SK-N-SH treated with all-trans-retinoic acid at 6 μM for 48 hours (cell line): ENCODE measurements at regions not wholly inside any gene's neighbourhood (a gene's known extent, or its start where the extent isn't known, plus 50 kb on each side); places are given as distances from the start of the nearest gene placed in this dataset.

Source experiments
- ATAC-seq: fragments of 200-7000 bp; cut with Tn5 transposase; 3 replicates; pipeline ENCODE4 v1.9.1; 2020; ENCODE audit warnings: mild to moderate bottlenecking, moderate library complexity
- GLIS3 ChIP-seq: fragments of 250-450 bp; sonication (Bioruptor Pico); IDR thresholded peaks from 2 replicates; pipeline ENCODE4 v1.5.0; 2020; ENCODE audit warnings: mild to moderate bottlenecking, moderate library complexity
- ISL1 ChIP-seq: fragments of 250-450 bp; sonication (Bioruptor Pico); IDR thresholded peaks from 2 replicates; pipeline ENCODE4 v2.1.2; 2022; ENCODE audit warnings: mild to moderate bottlenecking, moderate library complexity
- PPARA ChIP-seq: fragments of 250-450 bp; sonication (Bioruptor Pico); IDR thresholded peaks from 2 replicates; pipeline ENCODE4 v1.5.0; 2020; ENCODE audit warnings: mild to moderate bottlenecking, borderline replicate concordance
- SNAI2 ChIP-seq: fragments of 250-450 bp; sonication (Bioruptor Pico); IDR thresholded peaks from 2 replicates; pipeline ENCODE4 v1.5.0; 2020; ENCODE audit warnings: mild to moderate bottlenecking, moderate library complexity
- TCF4 ChIP-seq: fragments of 250-450 bp; sonication (Bioruptor Pico); IDR thresholded peaks from 2 replicates; pipeline ENCODE4 v1.8.0; 2021; ENCODE audit warnings: mild to moderate bottlenecking, moderate library complexity, borderline replicate concordance
- ZC3H10 ChIP-seq: fragments of 250-450 bp; sonication (Bioruptor Pico); IDR thresholded peaks from 2 replicates; pipeline ENCODE4 v1.5.1; 2021; ENCODE audit warnings: mild to moderate bottlenecking, moderate library complexity
- ZFP3 ChIP-seq: fragments of 250-450 bp; sonication (Bioruptor Pico); IDR thresholded peaks from 2 replicates; pipeline ENCODE4 v1.5.0; 2020; ENCODE audit warnings: mild to moderate bottlenecking, moderate library complexity
- ZFP30 ChIP-seq: fragments of 450-650 bp; formaldehyde crosslinking; IDR thresholded peaks from 2 replicates; pipeline ENCODE4 v1.5.0; 2022; ENCODE audit warnings: mild to moderate bottlenecking, moderate library complexity
- ZNF70 ChIP-seq: fragments of 450-650 bp; formaldehyde crosslinking; IDR thresholded peaks from 2 replicates; pipeline ENCODE4 v1.5.0; 2020; ENCODE audit warnings: mild to moderate bottlenecking, moderate library complexity
- ZNF8 ChIP-seq: fragments of 450-650 bp; formaldehyde crosslinking; IDR thresholded peaks from 2 replicates; pipeline ENCODE4 v1.5.0; 2020; ENCODE audit warnings: mild to moderate bottlenecking, moderate library complexity
- TF ChIP-seq, protein P1 (sequence below): fragments of 250-450 bp; sonication (Bioruptor Pico); IDR thresholded peaks from 2 replicates; pipeline ENCODE4 v1.8.0; 2021; ENCODE audit warnings: low read depth, mild to moderate bottlenecking, moderate library complexity, borderline replicate concordance
- TF ChIP-seq, protein P2 (sequence below): fragments of 250-450 bp; sonication (Bioruptor Pico); IDR thresholded peaks from 2 replicates; pipeline ENCODE4 v1.5.0; 2020; ENCODE audit warnings: mild to moderate bottlenecking, moderate library complexity
- TF ChIP-seq, protein P3 (sequence below): fragments of 250-450 bp; sonication (Bioruptor Pico); IDR thresholded peaks from 2 replicates; pipeline ENCODE4 v1.5.1; 2021; ENCODE audit warnings: mild to moderate bottlenecking, moderate library complexity
- TF ChIP-seq, protein P4 (sequence below): fragments of 250-450 bp; sonication (Bioruptor Pico); IDR thresholded peaks from 2 replicates; pipeline ENCODE4 v1.8.0; 2020; ENCODE audit warnings: mild to moderate bottlenecking, moderate library complexity, borderline replicate concordance

DNA sequence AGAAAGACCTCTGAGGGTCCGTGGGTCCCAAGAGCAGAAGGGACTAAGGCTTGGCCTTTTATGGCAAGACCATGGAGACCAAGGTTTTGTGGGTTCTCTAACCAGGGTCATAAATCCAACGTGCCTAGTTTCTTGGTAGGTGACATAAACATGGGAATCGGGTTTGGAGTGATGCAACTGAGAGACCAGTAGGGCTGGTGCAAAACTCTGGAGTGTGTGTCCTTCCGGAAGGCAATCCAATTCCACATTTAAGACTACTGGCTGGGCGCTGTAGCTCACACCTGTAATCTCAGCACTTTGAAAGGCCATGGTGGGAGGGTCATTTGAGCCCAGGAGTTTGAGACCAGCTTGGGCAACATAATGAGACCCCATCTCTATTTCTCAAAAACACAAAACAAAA is 116.5 kb upstream of the ARG1 start (continued):
- TF ChIP-seq, protein P1, sequence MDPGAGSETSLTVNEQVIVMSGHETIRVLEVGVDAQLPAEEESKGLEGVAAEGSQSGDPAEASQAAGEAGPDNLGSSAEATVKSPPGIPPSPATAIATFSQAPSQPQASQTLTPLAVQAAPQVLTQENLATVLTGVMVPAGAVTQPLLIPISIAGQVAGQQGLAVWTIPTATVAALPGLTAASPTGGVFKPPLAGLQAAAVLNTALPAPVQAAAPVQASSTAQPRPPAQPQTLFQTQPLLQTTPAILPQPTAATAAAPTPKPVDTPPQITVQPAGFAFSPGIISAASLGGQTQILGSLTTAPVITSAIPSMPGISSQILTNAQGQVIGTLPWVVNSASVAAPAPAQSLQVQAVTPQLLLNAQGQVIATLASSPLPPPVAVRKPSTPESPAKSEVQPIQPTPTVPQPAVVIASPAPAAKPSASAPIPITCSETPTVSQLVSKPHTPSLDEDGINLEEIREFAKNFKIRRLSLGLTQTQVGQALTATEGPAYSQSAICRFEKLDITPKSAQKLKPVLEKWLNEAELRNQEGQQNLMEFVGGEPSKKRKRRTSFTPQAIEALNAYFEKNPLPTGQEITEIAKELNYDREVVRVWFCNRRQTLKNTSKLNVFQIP = no peak
- TF ChIP-seq, protein P2, sequence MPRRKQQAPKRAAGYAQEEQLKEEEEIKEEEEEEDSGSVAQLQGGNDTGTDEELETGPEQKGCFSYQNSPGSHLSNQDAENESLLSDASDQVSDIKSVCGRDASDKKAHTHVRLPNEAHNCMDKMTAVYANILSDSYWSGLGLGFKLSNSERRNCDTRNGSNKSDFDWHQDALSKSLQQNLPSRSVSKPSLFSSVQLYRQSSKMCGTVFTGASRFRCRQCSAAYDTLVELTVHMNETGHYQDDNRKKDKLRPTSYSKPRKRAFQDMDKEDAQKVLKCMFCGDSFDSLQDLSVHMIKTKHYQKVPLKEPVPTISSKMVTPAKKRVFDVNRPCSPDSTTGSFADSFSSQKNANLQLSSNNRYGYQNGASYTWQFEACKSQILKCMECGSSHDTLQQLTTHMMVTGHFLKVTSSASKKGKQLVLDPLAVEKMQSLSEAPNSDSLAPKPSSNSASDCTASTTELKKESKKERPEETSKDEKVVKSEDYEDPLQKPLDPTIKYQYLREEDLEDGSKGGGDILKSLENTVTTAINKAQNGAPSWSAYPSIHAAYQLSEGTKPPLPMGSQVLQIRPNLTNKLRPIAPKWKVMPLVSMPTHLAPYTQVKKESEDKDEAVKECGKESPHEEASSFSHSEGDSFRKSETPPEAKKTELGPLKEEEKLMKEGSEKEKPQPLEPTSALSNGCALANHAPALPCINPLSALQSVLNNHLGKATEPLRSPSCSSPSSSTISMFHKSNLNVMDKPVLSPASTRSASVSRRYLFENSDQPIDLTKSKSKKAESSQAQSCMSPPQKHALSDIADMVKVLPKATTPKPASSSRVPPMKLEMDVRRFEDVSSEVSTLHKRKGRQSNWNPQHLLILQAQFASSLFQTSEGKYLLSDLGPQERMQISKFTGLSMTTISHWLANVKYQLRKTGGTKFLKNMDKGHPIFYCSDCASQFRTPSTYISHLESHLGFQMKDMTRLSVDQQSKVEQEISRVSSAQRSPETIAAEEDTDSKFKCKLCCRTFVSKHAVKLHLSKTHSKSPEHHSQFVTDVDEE = no peak
- no peak for TF ChIP-seq GLIS3 (CRISPR knock-in tag)

DNA sequence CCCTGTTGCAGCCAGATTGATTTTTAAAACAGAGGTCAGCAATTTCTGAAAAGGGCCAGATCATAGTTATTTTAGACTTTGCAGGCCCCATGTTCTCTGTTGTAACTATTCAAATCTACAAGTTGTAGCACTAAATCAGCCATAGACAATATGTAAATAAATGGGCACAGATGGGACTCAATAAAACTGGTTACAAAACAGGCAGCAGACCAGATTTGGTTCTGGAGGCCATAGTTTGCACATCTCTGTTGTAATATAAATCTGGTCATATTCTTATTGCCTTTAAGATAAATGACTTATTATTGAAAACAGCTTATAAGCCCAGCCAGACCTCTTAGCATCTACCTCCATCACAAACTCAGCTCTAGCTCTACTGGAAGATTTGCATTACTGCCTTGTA is 114.0 kb upstream of the ARG1 start:
- TF ChIP-seq, protein P3, sequence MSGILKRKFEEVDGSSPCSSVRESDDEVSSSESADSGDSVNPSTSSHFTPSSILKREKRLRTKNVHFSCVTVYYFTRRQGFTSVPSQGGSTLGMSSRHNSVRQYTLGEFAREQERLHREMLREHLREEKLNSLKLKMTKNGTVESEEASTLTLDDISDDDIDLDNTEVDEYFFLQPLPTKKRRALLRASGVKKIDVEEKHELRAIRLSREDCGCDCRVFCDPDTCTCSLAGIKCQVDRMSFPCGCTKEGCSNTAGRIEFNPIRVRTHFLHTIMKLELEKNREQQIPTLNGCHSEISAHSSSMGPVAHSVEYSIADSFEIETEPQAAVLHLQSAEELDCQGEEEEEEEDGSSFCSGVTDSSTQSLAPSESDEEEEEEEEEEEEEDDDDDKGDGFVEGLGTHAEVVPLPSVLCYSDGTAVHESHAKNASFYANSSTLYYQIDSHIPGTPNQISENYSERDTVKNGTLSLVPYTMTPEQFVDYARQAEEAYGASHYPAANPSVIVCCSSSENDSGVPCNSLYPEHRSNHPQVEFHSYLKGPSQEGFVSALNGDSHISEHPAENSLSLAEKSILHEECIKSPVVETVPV (CRISPR knock-in tag) = no peak
- no peak for TF ChIP-seq TCF4 (CRISPR knock-in tag)
- no peak for TF ChIP-seq SNAI2 (CRISPR knock-in tag)
- no peak for TF ChIP-seq PPARA (CRISPR knock-in tag)
- TF ChIP-seq ZNF70 (CRISPR knock-in tag) = no peak
- ATAC-seq = no peak

DNA sequence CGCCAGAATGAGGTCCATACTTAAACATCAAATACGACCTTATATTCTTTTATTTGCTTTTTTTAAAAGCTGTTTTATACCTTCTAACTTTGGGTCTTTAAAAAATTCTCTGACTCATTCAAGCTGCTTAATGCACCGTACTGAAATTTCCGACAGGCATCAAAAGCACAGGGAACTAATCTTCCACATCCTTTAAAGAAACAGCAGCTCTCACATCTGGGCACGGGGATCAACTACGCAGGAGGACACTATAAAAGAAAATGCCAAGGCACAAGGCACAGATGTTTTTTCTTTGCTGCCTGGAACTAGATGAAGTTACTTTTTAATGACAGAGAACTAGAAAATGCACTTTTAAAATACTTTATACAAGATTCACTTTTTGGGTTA is 112.4 kb upstream of the ARG1 start:
- ATAC-seq = no peak

DNA sequence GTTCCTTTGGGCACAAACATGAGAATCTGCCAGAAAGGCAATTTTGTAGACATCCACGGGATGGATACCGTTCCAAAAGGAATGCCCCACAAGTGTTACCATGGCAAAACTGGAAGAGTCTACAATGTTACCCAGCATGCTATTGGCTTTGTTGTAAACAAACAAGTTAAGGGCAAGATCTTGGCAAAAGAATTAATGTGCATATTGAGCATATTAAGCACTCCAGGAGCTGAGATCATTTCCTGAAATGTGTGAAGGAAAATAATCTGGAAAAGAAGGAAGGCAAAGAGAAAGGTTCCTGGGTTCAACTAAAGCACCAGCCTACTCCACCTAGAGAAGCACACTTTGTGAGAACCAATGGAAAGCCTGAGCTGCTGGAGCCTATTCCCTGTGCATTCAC is 103.9 kb upstream of the ARG1 start:
- TF ChIP-seq ZC3H10 (CRISPR knock-in tag) (no peak), ISL1 (no peak), TCF4 (CRISPR knock-in tag) (no peak), ZFP30 (no peak), GLIS3 (CRISPR knock-in tag) (no peak), ZNF8 (no peak)
- TF ChIP-seq, protein P1 = no peak
- TF ChIP-seq, protein P4, sequence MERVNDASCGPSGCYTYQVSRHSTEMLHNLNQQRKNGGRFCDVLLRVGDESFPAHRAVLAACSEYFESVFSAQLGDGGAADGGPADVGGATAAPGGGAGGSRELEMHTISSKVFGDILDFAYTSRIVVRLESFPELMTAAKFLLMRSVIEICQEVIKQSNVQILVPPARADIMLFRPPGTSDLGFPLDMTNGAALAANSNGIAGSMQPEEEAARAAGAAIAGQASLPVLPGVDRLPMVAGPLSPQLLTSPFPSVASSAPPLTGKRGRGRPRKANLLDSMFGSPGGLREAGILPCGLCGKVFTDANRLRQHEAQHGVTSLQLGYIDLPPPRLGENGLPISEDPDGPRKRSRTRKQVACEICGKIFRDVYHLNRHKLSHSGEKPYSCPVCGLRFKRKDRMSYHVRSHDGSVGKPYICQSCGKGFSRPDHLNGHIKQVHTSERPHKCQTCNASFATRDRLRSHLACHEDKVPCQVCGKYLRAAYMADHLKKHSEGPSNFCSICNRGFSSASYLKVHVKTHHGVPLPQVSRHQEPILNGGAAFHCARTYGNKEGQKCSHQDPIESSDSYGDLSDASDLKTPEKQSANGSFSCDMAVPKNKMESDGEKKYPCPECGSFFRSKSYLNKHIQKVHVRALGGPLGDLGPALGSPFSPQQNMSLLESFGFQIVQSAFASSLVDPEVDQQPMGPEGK (CRISPR knock-in tag) = no peak
- ATAC-seq = no peak

More for the DNA sequence above, 112.4 kb upstream of the ARG1 start:
- no peak for TF ChIP-seq PPARA (CRISPR knock-in tag)

DNA sequence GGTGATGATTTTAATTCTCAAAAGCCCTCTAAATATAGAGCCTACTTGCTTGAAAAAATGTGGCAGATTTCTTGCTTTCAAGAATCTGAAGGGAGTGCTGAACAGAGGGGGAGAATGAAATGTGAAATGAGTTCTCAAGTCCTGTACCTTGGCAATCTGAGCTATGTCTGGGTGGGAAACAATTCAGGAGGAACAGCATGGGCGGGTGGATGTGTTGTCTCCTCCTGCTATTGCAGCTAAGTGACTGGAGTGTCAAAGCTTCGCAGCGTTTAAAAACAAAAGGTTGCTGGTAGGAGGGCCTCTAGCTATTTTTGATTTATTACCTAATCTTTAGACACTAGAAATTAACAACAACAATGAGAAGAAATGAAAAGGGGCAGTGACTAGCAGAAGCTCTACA is 102.5 kb upstream of the ARG1 start:
- ATAC-seq = no peak
- no peak for TF ChIP-seq ZFP3 (CRISPR knock-in tag)
- no peak for TF ChIP-seq PPARA (CRISPR knock-in tag)
- TF ChIP-seq, protein P3 (CRISPR knock-in tag) = no peak
- no peak for TF ChIP-seq ZC3H10 (CRISPR knock-in tag)
